Omental fat pad (tissue), 3 donors: ENCODE measurements at regions not wholly inside any gene's neighbourhood (a gene's known extent, or its start where the extent isn't known, plus 50 kb on each side); places are given as distances from the start of the nearest gene placed in this dataset.

Experiments used
- ATAC-seq: fragments of 150-250 bp; one replicate; pipeline ENCODE4 v1.9.1; 2016; ENCODE audit warnings: mild to moderate bottlenecking, moderate library complexity; ENCODE audit not compliant: low FRiP score
- DNase-seq: peaks from one replicate; pipeline ENCODE4 v3.0.0-alpha.2; 2019; ENCODE audit warnings: low spot score
- TF ChIP-seq, protein P1 (sequence below), 3 donors: fragments of 450-650 bp; IDR thresholded peaks; one replicate each; pipeline ENCODE4 v1.5.1; 2016 to 2017; ENCODE audit warnings: antibody characterized with exemption in 3 of 3, mild to moderate bottlenecking in 3 of 3, moderate library complexity in 2 of 3

DNA sequence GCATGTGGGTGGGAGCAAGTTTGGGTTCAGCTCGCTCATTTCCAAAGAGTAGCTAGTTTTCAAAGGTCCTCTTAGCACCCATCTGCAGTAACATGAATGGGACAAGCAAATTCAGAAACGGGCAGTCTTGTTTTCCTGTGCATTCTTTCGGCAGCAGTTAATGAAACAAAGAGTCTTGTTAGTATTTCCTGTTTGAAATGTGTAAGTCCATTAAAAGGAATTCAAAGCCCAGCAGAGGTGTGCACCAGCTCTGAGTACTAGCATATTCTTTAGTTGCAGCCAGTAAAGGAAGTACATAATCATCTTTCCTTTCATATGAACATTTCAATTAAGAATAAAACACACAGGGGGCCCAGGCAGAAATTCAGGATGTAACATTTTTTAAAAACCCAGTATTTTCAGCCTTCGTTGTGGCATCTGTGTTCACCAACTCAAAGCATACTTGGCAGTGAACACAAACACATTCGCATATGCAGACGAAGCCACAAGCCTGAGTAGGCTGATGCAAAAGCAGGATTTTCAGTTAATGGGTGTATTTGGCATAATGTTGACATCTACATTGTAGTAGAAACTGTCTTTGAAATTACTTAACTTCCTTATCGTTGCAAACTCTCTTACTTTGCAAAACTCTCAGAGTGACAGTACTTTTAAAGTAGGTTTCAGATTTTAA is 570.0 kb upstream of the FLRT2 start:
- no peak for ATAC-seq
- TF ChIP-seq, protein P1, sequence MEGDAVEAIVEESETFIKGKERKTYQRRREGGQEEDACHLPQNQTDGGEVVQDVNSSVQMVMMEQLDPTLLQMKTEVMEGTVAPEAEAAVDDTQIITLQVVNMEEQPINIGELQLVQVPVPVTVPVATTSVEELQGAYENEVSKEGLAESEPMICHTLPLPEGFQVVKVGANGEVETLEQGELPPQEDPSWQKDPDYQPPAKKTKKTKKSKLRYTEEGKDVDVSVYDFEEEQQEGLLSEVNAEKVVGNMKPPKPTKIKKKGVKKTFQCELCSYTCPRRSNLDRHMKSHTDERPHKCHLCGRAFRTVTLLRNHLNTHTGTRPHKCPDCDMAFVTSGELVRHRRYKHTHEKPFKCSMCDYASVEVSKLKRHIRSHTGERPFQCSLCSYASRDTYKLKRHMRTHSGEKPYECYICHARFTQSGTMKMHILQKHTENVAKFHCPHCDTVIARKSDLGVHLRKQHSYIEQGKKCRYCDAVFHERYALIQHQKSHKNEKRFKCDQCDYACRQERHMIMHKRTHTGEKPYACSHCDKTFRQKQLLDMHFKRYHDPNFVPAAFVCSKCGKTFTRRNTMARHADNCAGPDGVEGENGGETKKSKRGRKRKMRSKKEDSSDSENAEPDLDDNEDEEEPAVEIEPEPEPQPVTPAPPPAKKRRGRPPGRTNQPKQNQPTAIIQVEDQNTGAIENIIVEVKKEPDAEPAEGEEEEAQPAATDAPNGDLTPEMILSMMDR (IDR thresholded peaks at IDR 0.05), result no peak

GRCh38 chr14:84961637-84962036 is 568.3 kb upstream of the FLRT2 start:
- ATAC-seq (no peak), DNase-seq (no peak)
- TF ChIP-seq, protein P1 (IDR thresholded peaks at IDR 0.05), result no peak

More for the DNA sequence above, 570.0 kb upstream of the FLRT2 start:
- no peak for DNase-seq

GRCh38 chr14:84963518-84963917 is 566.4 kb upstream of the FLRT2 start:
- no peak for ATAC-seq
- DNase-seq, result no peak
- TF ChIP-seq, protein P1 (IDR thresholded peaks at IDR 0.05), result no peak

- ATAC-seq (no peak), DNase-seq (no peak)
- TF ChIP-seq, protein P1 (IDR thresholded peaks at IDR 0.05), result no peak
Measured at GRCh38 chr14:84965279-84965678, 564.7 kb upstream of the FLRT2 start.

DNA sequence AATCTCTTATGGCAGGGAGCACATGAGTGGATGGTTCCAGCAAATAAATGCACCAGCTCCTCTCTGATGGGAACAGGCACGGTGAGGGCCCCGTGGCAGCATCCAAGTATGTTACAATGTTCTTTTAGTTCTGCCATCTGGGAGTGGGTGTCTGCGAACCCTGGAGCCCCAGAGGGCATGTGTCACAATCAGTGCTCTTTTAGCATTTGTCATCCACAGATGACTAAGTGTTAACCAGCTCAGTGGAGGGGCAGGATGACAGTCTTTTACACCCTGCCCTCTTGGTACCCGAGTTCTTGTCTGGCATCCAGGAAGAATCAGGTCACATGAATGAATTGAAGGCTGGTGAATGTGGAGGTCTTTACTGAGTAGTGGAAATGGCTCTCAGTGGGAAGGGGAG is 560.4 kb upstream of the FLRT2 start:
- no peak for ATAC-seq
- TF ChIP-seq, protein P1 (IDR thresholded peaks at IDR 0.05), result no peak
- no peak for DNase-seq

- ATAC-seq, result no peak
- DNase-seq, result no peak
- TF ChIP-seq, protein P1 (IDR thresholded peaks at IDR 0.05), result no peak
Measured at GRCh38 chr14:84975241-84975902, 554.6 kb upstream of the FLRT2 start.

DNA sequence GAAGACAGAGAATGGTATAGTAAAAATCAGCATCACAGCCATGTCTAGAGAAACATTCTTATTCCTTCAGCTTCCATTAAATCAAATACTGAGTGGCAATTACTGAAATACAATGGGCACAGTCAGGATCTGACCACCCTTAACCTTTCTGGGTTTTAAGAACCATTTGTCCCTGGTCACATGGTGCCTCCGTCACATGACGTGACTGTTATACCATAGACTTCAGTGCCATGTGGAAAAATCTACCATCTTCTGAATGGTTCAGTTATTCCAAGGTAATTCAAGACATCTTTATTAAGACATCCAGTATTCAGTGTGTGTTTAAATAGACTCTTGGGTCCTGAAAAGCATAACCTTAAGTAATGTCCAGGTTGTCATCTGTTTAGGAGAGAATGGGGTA is 553.1 kb upstream of the FLRT2 start:
- TF ChIP-seq, protein P1 (IDR thresholded peaks at IDR 0.05), result no peak
- ATAC-seq (no peak), DNase-seq (no peak)
